ENCODE measurements at regions not wholly inside any gene's neighbourhood (a gene's known extent, or its start where the extent isn't known, plus 50 kb on each side); places are given as distances from the start of the nearest gene placed in this dataset.

DNA sequence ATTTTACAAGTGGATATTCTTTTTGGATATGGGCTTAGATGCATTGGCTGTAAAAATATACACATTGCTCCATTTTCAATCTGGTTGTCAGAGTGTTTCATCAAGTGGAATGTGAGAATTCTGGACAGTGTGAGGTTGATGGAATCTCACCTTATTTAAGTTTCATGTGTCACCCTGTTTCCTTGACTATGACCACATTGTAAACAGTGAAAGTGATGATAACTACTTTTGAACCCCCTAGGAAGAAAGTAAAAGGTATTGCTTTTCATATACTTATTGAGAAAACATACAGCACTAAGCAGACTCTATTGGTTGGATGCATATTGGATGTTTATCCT is 490.5 kb upstream of the RAG2 start:
- Mint-ChIP-seq H3K4me1 (no peaks in the 10 kb centered on the region), H3K4me3 (no peak overlapping the region), H3K27me3 (no peaks in the 10 kb centered on the region), H3K36me3 (no peaks in the 10 kb centered on the region), H3K27ac (no peak overlapping the region), H3K9me3 (peaks cover 0 to 32% (median 2%) of the 10 kb centered on the region in 5 donors)
- no peak overlapping the region for H3K4me3 ChIP-seq (ENCODE audit: low read length)
- CTCF ChIA-PET = no interaction called here
- H3K27me3 ChIP-seq (ENCODE audit: insufficient read depth, low read length, poor library complexity, severe bottlenecking) = no peaks in the 10 kb centered on the region
- H3K36me3 ChIP-seq (ENCODE audit: insufficient read depth, low read length) = no peaks in the 10 kb centered on the region
- POLR2A ChIA-PET = no interaction called here
- H3K9me3 ChIP-seq (ENCODE audit: low read length) = no peaks in the 10 kb centered on the region
- no peak overlapping the region for H3K27ac ChIP-seq (ENCODE audit: low read depth, low read length)
- no peak for DNase-seq
- no peaks in the 10 kb centered on the region for H3K4me1 ChIP-seq (ENCODE audit: insufficient read depth, low read length)

DNA sequence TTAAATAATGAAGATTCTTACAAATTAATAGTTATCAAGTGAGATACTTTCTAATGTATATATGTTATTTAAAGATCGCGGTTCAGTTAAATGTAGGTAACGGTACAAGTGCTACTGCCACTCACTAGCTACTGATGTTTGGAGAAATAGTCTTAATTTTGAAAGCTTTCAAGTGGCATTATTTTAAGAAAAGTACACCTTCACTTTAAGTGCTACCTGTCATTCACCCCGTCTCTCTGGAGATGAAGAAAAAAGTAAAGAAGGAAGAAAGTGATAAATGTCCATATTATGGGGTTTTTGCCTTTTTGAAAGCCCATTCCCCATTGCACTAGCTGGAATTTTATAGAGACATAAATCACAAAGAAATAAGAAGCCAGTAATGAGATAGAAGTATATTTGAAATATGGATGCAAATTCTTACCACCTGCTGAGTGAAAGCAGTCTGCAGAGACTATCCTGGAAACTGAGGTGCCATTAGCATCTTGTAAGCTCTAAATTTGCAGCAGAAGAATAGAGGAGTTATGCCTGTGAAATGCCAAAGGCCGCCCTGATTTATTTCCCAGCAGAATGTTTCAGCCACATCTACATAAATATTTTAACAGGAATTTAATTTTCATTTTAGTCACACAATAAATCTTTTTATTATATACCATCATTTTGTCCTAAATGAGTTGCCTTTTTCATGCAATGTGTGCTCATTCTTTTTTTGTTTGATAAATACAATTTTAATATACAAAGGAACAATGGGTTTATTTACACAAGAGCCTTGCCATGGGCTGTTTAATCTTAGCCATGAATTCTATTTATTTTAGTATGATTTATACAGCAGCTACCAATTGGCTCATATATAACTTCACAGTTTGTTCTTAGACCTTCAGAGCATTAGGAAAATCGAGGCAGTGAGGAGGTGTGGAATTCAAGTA is 489.9 kb upstream of the RAG2 start:
- no peaks in the 10 kb centered on the region for H3K27me3 ChIP-seq (ENCODE audit: insufficient read depth, low read length, poor library complexity, severe bottlenecking)
- H3K27me3 Mint-ChIP-seq = no peaks in the 10 kb centered on the region
- ChIA-PET CTCF (no interaction called here), POLR2A (no interaction called here)
- no peak for DNase-seq
- H3K4me1 Mint-ChIP-seq = no peaks in the 10 kb centered on the region
- H3K4me1 ChIP-seq (ENCODE audit: insufficient read depth, low read length) = no peaks in the 10 kb centered on the region
- H3K4me3 Mint-ChIP-seq = no peak overlapping the region
- H3K27ac ChIP-seq (ENCODE audit: low read depth, low read length) = no peak overlapping the region
- H3K36me3 ChIP-seq (ENCODE audit: insufficient read depth, low read length) = no peaks in the 10 kb centered on the region
- H3K9me3 Mint-ChIP-seq = peaks cover 0 to 27% (median 2%) of the 10 kb centered on the region in 5 donors
- no peaks in the 10 kb centered on the region for H3K36me3 Mint-ChIP-seq
- H3K4me3 ChIP-seq (ENCODE audit: low read length) = no peak overlapping the region
- no peak overlapping the region for H3K27ac Mint-ChIP-seq
- no peaks in the 10 kb centered on the region for H3K9me3 ChIP-seq (ENCODE audit: low read length)

- Mint-ChIP-seq H3K9me3 (peaks cover 0 to 17% (median 7%) of the 10 kb centered on the region in 5 donors), H3K27me3 (no peaks in the 10 kb centered on the region), H3K4me3 (no peak overlapping the region), H3K36me3 (peaks cover 0 to 2% (median 0%) of the 10 kb centered on the region in 3 donors), H3K27ac (no peak overlapping the region), H3K4me1 (no peaks in the 10 kb centered on the region)
- no peaks in the 10 kb centered on the region for H3K27me3 ChIP-seq (ENCODE audit: insufficient read depth, low read length, poor library complexity, severe bottlenecking)
- no peak for DNase-seq
- ChIA-PET CTCF (interaction anchor here (1.8 kb wide), 1 partner anchor 21 kb away, joined by 5 read pairs; no protein-coding TSS in a partner anchor), POLR2A (no interaction called here)
- H3K4me3 ChIP-seq (ENCODE audit: low read length) = no peak overlapping the region
- H3K36me3 ChIP-seq (ENCODE audit: insufficient read depth, low read length) = no peaks in the 10 kb centered on the region
- H3K9me3 ChIP-seq (ENCODE audit: low read length) = no peaks in the 10 kb centered on the region
- no peaks in the 10 kb centered on the region for H3K4me1 ChIP-seq (ENCODE audit: insufficient read depth, low read length)
- H3K27ac ChIP-seq (ENCODE audit: low read depth, low read length) = no peak overlapping the region
Observed at GRCh38 chr11:37078521-37078920, 480.5 kb upstream of the RAG2 start.

GRCh38 chr11:37076866-37077265 is 478.8 kb upstream of the RAG2 start:
- Mint-ChIP-seq H3K9me3 (peaks cover 0 to 14% (median 6%) of the 10 kb centered on the region in 5 donors), H3K4me3 (no peak overlapping the region), H3K36me3 (peaks cover 0 to 2% (median 0%) of the 10 kb centered on the region in 3 donors), H3K4me1 (no peaks in the 10 kb centered on the region), H3K27me3 (no peaks in the 10 kb centered on the region), H3K27ac (no peak overlapping the region)
- Histone ChIP-seq H3K27ac (ENCODE audit: low read depth, low read length) (no peak overlapping the region), H3K4me1 (ENCODE audit: insufficient read depth, low read length) (no peaks in the 10 kb centered on the region), H3K9me3 (ENCODE audit: low read length) (no peaks in the 10 kb centered on the region), H3K27me3 (ENCODE audit: insufficient read depth, low read length, poor library complexity, severe bottlenecking) (no peaks in the 10 kb centered on the region), H3K4me3 (ENCODE audit: low read length) (no peak overlapping the region), H3K36me3 (ENCODE audit: insufficient read depth, low read length) (no peaks in the 10 kb centered on the region)
- CTCF ChIA-PET = no interaction called here
- DNase-seq = no peak
- POLR2A ChIA-PET = no interaction called here

- ChIA-PET POLR2A (no interaction called here), CTCF (no interaction called here)
- no peaks in the 10 kb centered on the region for H3K36me3 Mint-ChIP-seq
- no peak overlapping the region for H3K4me3 ChIP-seq (ENCODE audit: low read length)
- no peaks in the 10 kb centered on the region for H3K27me3 ChIP-seq (ENCODE audit: insufficient read depth, low read length, poor library complexity, severe bottlenecking)
- H3K4me3 Mint-ChIP-seq = no peak overlapping the region
- H3K4me1 ChIP-seq (ENCODE audit: insufficient read depth, low read length) = no peaks in the 10 kb centered on the region
- H3K27ac ChIP-seq (ENCODE audit: low read depth, low read length) = no peak overlapping the region
- no peak overlapping the region for H3K27ac Mint-ChIP-seq
- H3K4me1 Mint-ChIP-seq = no peaks in the 10 kb centered on the region
- peaks cover 0 to 10% (median 0%) of the 10 kb centered on the region in 5 donors for H3K9me3 Mint-ChIP-seq
- no peak for DNase-seq
- no peaks in the 10 kb centered on the region for H3K27me3 Mint-ChIP-seq
- no peaks in the 10 kb centered on the region for H3K9me3 ChIP-seq (ENCODE audit: low read length)
- no peaks in the 10 kb centered on the region for H3K36me3 ChIP-seq (ENCODE audit: insufficient read depth, low read length)
Observed at GRCh38 chr11:37072538-37073055, 474.6 kb upstream of the RAG2 start.

- H3K9me3 ChIP-seq (ENCODE audit: low read length) = no peaks in the 10 kb centered on the region
- no peak overlapping the region for H3K4me3 Mint-ChIP-seq
- no peak overlapping the region for H3K4me3 ChIP-seq (ENCODE audit: low read length)
- no peak for DNase-seq
- H3K36me3 Mint-ChIP-seq = no peaks in the 10 kb centered on the region
- ChIA-PET CTCF (no interaction called here), POLR2A (no interaction called here)
- no peaks in the 10 kb centered on the region for H3K4me1 Mint-ChIP-seq
- no peaks in the 10 kb centered on the region for H3K36me3 ChIP-seq (ENCODE audit: insufficient read depth, low read length)
- no peak overlapping the region for H3K27ac ChIP-seq (ENCODE audit: low read depth, low read length)
- no peaks in the 10 kb centered on the region for H3K27me3 Mint-ChIP-seq
- H3K27ac Mint-ChIP-seq = no peak overlapping the region
- no peaks in the 10 kb centered on the region for H3K27me3 ChIP-seq (ENCODE audit: insufficient read depth, low read length, poor library complexity, severe bottlenecking)
- H3K4me1 ChIP-seq (ENCODE audit: insufficient read depth, low read length) = no peaks in the 10 kb centered on the region
- H3K9me3 Mint-ChIP-seq = peaks cover 0 to 19% (median 0%) of the 10 kb centered on the region in 5 donors
Observed at GRCh38 chr11:37050311-37050710, 452.3 kb upstream of the RAG2 start.

DNA sequence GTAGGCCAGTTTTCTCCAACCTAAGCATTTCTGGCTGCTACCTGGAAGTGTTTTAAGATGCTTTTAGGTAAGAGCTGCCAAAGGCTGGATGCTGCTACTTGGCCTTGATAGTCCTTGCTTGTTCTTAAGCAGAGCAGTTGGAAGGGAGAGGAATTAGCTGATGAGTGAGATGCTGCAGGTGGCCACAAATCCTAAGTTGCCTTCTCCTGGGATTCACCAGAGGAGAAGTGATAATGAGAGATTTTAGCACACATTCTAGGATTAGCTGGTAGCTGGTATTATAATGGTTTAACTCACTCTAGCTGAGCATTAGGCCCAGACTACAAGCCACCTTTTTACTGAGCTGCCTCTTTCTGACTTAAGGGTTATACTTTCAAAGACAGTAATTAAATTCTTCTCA is 442.9 kb upstream of the RAG2 start:
- H3K4me3 ChIP-seq (ENCODE audit: low read length) = no peak overlapping the region
- Mint-ChIP-seq H3K36me3 (no peaks in the 10 kb centered on the region), H3K4me1 (no peaks in the 10 kb centered on the region), H3K4me3 (no peak overlapping the region), H3K27me3 (no peaks in the 10 kb centered on the region), H3K9me3 (peaks cover 0 to 17% (median 7%) of the 10 kb centered on the region in 5 donors), H3K27ac (no peak overlapping the region)
- H3K36me3 ChIP-seq (ENCODE audit: insufficient read depth, low read length) = no peaks in the 10 kb centered on the region
- ChIA-PET CTCF (no interaction called here), POLR2A (no interaction called here)
- no peaks in the 10 kb centered on the region for H3K9me3 ChIP-seq (ENCODE audit: low read length)
- DNase-seq = no peak
- H3K27ac ChIP-seq (ENCODE audit: low read depth, low read length) = no peak overlapping the region
- H3K4me1 ChIP-seq (ENCODE audit: insufficient read depth, low read length) = no peaks in the 10 kb centered on the region
- H3K27me3 ChIP-seq (ENCODE audit: insufficient read depth, low read length, poor library complexity, severe bottlenecking) = no peaks in the 10 kb centered on the region

- Mint-ChIP-seq H3K36me3 (no peaks in the 10 kb centered on the region), H3K27ac (no peak overlapping the region), H3K9me3 (peaks cover 0 to 11% (median 9%) of the 10 kb centered on the region in 5 donors), H3K4me3 (no peak overlapping the region), H3K4me1 (no peaks in the 10 kb centered on the region), H3K27me3 (no peaks in the 10 kb centered on the region)
- CTCF ChIA-PET = interaction anchor here (0.8 kb wide), 1 partner anchor 124 kb away, joined by 3 read pairs; no protein-coding TSS in a partner anchor
- no peaks in the 10 kb centered on the region for H3K36me3 ChIP-seq (ENCODE audit: insufficient read depth, low read length)
- H3K27me3 ChIP-seq (ENCODE audit: insufficient read depth, low read length, poor library complexity, severe bottlenecking) = no peaks in the 10 kb centered on the region
- no peak overlapping the region for H3K4me3 ChIP-seq (ENCODE audit: low read length)
- no peak overlapping the region for H3K27ac ChIP-seq (ENCODE audit: low read depth, low read length)
- H3K9me3 ChIP-seq (ENCODE audit: low read length) = no peaks in the 10 kb centered on the region
- H3K4me1 ChIP-seq (ENCODE audit: insufficient read depth, low read length) = no peaks in the 10 kb centered on the region
- POLR2A ChIA-PET = no interaction called here
- DNase-seq = no peak
Observed at GRCh38 chr11:37038911-37039310, 440.9 kb upstream of the RAG2 start.

Data from CD8-positive, alpha-beta memory T cell (primary cell).